GM12878 (cell line): ENCODE measurements at regions not wholly inside any gene's neighbourhood (a gene's known extent, or its start where the extent isn't known, plus 50 kb on each side); places are given as distances from the start of the nearest gene placed in this dataset.

Experiments
- ATAC-seq: fragments of 200-7000 bp; cut with Tn5 transposase; 3 replicates; pipeline ENCODE4 v1.9.1; 2020; ENCODE audit warnings: mild to moderate bottlenecking, moderate library complexity
- BruUV-seq: library from RNA; stranded (reverse); fragments of 400-500 nt; replicated peaks from 2 replicates; lab custom pipeline; 2021; lab: Mats Ljungman, UMichigan
- CTCF ChIA-PET: fragments of 300-600 bp; sonication (Branson Sonifier 250); formaldehyde crosslinking; extraction: SDS; loops from one replicate; lab custom pipeline; 2021; ENCODE audit warnings: inconsistent platforms; lab: Yijun Ruan, JAX
- POLR2A ChIA-PET: fragments of 350-600 bp; formaldehyde crosslinking; extraction: SDS; loops from one replicate; lab custom pipeline; 2021; ENCODE audit warnings: inconsistent platforms; lab: Charles Lee
- RAD21 ChIA-PET: fragments of 300-600 bp; sonication (Branson Sonifier 250); formaldehyde crosslinking; loops from one replicate; lab custom pipeline; 2023; ENCODE audit warnings: antibody characterized with exemption; ENCODE audit not compliant: unreplicated experiment; lab: Charles Lee
- SMC1A ChIA-PET: fragments of 300-600 bp; sonication (Branson Sonifier 250); formaldehyde crosslinking; loops from one replicate; lab custom pipeline; 2023; ENCODE audit not compliant: unreplicated experiment, uncharacterized antibody; lab: Charles Lee
- DNase-seq: peaks from one replicate; pipeline ENCODE4 v3.0.0-alpha.2; 2011; ENCODE audit warnings: low read depth, low spot score
- FAIRE-seq: peaks from 3 replicates; lab custom pipeline; 2011; peaks lifted over from hg19 to GRCh38; lab: Jason Lieb, UNC
- H2AFZ ChIP-seq: 2 replicates; pipeline ENCODE4 v1.6.0; 2011; ENCODE audit warnings: low read depth, low read length, control low read depth; ENCODE audit not compliant: control insufficient read depth
- H3K27ac ChIP-seq: 2 replicates; pipeline ENCODE4 v1.5.1; 2011; ENCODE audit warnings: control low read depth; ENCODE audit not compliant: control insufficient read depth, insufficient read depth
- H3K27me3 ChIP-seq, 2 experiments: replicated peaks in 1 of 2; 2 replicates each; pipeline versions ENCODE4 v1.6.0 to v1.6.1; 2011; ENCODE audit warnings: low read length in 1 of 2; ENCODE audit not compliant: control insufficient read depth in 2 of 2, insufficient read depth in 2 of 2
- H3K36me3 ChIP-seq, 2 experiments: 2 replicates each; pipeline ENCODE4 v1.5.1; 2011; ENCODE audit warnings: low read length in 1 of 2; ENCODE audit not compliant: control insufficient read depth in 2 of 2, insufficient read depth in 2 of 2
- H3K4me1 ChIP-seq: 2 replicates; pipeline ENCODE4 v1.6.1; 2011; ENCODE audit warnings: mild to moderate bottlenecking, low read length, moderate library complexity, mixed read lengths; ENCODE audit not compliant: control insufficient read depth, insufficient read depth
- H3K4me2 ChIP-seq: 2 replicates; pipeline ENCODE4 v1.6.0; 2011; ENCODE audit warnings: control low read depth; ENCODE audit not compliant: control insufficient read depth, insufficient read depth
- H3K4me3 ChIP-seq: fragments of 200-600 bp; sonication (generic); 2 replicates; pipeline ENCODE4 v1.5.1; 2016
- H3K79me2 ChIP-seq: 2 replicates; pipeline ENCODE4 v1.6.0; 2011; ENCODE audit warnings: low read length; ENCODE audit not compliant: control insufficient read depth, insufficient read depth
- H3K9ac ChIP-seq: 2 replicates; pipeline ENCODE4 v1.8.0; 2011; ENCODE audit warnings: low read length, control low read depth, mixed read lengths; ENCODE audit not compliant: control insufficient read depth, insufficient read depth
- H3K9me3 ChIP-seq: replicated peaks from 3 replicates; pipeline ENCODE4 v1.5.1; 2011; ENCODE audit warnings: mild to moderate bottlenecking, low read length; ENCODE audit not compliant: control insufficient read depth, insufficient read depth
- H4K20me1 ChIP-seq: 2 replicates; pipeline ENCODE4 v1.6.0; 2011; ENCODE audit not compliant: control insufficient read depth, insufficient read depth
- CHD1 ChIP-seq: IDR thresholded peaks from 2 replicates; pipeline ENCODE4 v1.6.1; 2012; ENCODE audit warnings: low read depth, low read length, improper control_type of control experiment
- EGR1 ChIP-seq, 2 experiments: IDR thresholded peaks; 1 replicate in 1 of 2; 2 replicates in 1 of 2; pipeline ENCODE4 v1.6.1; 2011 to 2012; ENCODE audit warnings: low read depth in 2 of 2, low read length in 2 of 2, borderline replicate concordance in 1 of 2, mild to moderate bottlenecking in 1 of 2, moderate library complexity in 1 of 2
- FOS ChIP-seq: IDR thresholded peaks from 3 replicates; pipeline ENCODE4 v1.6.1; 2011; ENCODE audit warnings: borderline replicate concordance; ENCODE audit not compliant: insufficient read length; ENCODE audit errors: extremely low read depth
- HDAC2 ChIP-seq: fragments of 200-600 bp; sonication (generic); IDR thresholded peaks from 2 replicates; pipeline ENCODE4 v1.6.1; 2017
- IRF5 ChIP-seq: fragments of 450-650 bp; IDR thresholded peaks from 2 replicates; pipeline ENCODE4 v1.6.1; 2017; ENCODE audit warnings: borderline replicate concordance
- JUND ChIP-seq: IDR thresholded peaks from 2 replicates; pipeline ENCODE4 v1.6.1; 2012; ENCODE audit warnings: low read depth, mild to moderate bottlenecking, low read length, improper control_type of control experiment, moderate library complexity
- MEF2A ChIP-seq: IDR thresholded peaks from 2 replicates; pipeline ENCODE4 v1.6.1; 2011; ENCODE audit warnings: low read depth, mild to moderate bottlenecking, low read length, moderate library complexity; ENCODE audit not compliant: insufficient read depth
- MYB ChIP-seq: fragments of 150-350 bp; IDR thresholded peaks from 2 replicates; pipeline ENCODE4 v1.6.1; 2014; ENCODE audit warnings: mild to moderate bottlenecking, low read depth, low read length, borderline replicate concordance
- POU2F2 ChIP-seq: IDR thresholded peaks from 3 replicates; pipeline ENCODE4 v1.6.1; 2011; ENCODE audit warnings: low read depth, mild to moderate bottlenecking, low read length, borderline replicate concordance
- RAD51 ChIP-seq: fragments of 450-650 bp; IDR thresholded peaks from 2 replicates; pipeline ENCODE4 v1.6.1; 2016; ENCODE audit warnings: moderate library complexity, mild to moderate bottlenecking, inconsistent platforms
- RB1 ChIP-seq: fragments of 450-650 bp; formaldehyde crosslinking; IDR thresholded peaks from 2 replicates; pipeline ENCODE4 v1.6.1; 2017; ENCODE audit warnings: mild to moderate bottlenecking, borderline replicate concordance
- SMAD1 ChIP-seq: fragments of 450-650 bp; IDR thresholded peaks from 2 replicates; pipeline ENCODE4 v1.6.1; 2018; ENCODE audit warnings: mild to moderate bottlenecking, low read depth; ENCODE audit not compliant: partially characterized antibody
- SMAD5 ChIP-seq: IDR thresholded peaks from 2 replicates; pipeline ENCODE4 v1.6.1; 2016; ENCODE audit warnings: antibody characterized with exemption, low read depth
- SRF ChIP-seq, 2 experiments: IDR thresholded peaks; 2 replicates each; pipeline ENCODE4 v1.6.1; 2011; ENCODE audit warnings: low read depth in 2 of 2, low read length in 2 of 2, mild to moderate bottlenecking in 1 of 2, moderate library complexity in 1 of 2
- STAT3 ChIP-seq: IDR thresholded peaks from 2 replicates; pipeline ENCODE4 v1.6.1; 2011; ENCODE audit warnings: low read depth, low read length, improper control_type of control experiment
- TCF3 ChIP-seq: IDR thresholded peaks from 2 replicates; pipeline ENCODE4 v1.6.1; 2012; ENCODE audit warnings: low read depth, mild to moderate bottlenecking, low read length, borderline replicate concordance; ENCODE audit not compliant: insufficient read depth
- ZNF687 ChIP-seq: fragments of 450-650 bp; IDR thresholded peaks from 2 replicates; pipeline ENCODE4 v1.6.1; 2017; ENCODE audit warnings: mild to moderate bottlenecking, moderate library complexity
- ZSCAN29 ChIP-seq: fragments of 450-650 bp; IDR thresholded peaks from 2 replicates; pipeline ENCODE4 v1.6.1; 2017; ENCODE audit warnings: mild to moderate bottlenecking, moderate library complexity
- WGBS: methylation state at CpG from one replicate; pipeline ENCODE4 v1.1.6; 2016; ENCODE audit warnings: low lambda C conversion rate; ENCODE audit not compliant: insufficient replicate concordance, insufficient coverage; ENCODE audit errors: missing lambda C conversion rate; 5-methylcytosine and 5-hydroxymethylcytosine counted together
- in situ Hi-C: fragments of 300-500 bp; cut with MboI; formaldehyde crosslinking; loops from 9 replicates; pipeline ENCODE4 v1.14.3; 2018; ENCODE audit warnings: mixed read lengths
- intact Hi-C: fragments of 100-400 bp; cut with micrococcal nuclease; formaldehyde crosslinking; loops from one replicate; pipeline ENCODE4 v1.14.2; 2022; ENCODE audit not compliant: unreplicated experiment
- TF ChIP-seq, protein P1 (sequence below): IDR thresholded peaks from 2 replicates; pipeline ENCODE4 v1.6.1; 2012; ENCODE audit warnings: low read depth, low read length, improper control_type of control experiment

DNA sequence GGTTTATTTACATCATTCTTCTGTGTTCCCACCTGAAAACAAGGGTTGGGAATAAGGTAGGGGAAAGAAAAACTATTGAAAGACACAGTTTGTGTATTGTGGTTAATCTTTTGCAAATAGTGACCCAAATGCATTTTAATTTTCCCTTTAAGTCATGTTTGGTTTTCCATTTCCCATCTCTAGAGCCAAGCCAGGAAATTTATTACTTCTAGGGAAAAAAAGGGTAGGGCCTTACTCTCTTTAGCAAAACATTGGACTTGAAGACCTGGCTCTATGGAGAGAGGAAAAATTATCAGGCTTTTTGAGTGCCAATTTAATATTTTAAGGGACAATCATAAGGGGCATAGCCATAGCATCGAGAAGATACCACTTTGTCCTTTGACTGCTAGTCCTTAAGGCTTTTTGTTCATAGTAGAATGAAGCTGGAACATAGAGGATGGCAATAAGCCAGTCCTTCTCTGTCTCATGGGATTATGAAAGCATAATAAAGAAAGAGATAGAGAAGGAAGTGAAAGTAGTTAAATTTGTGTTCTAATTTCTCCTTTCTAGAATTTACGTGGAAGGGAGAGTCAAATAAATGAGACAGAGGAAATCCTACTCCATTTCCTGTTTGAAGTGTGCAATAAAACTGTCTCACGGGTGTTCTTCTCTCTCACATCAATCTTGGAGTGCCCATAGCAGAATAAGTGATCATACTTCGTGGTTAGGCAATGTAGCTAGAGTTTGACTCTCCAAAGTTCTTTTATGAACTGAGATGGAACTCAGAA is 50.9 kb upstream of the PPFIA2 start:
- Histone ChIP-seq H4K20me1 (no peaks in the 10 kb centered on the region), H3K9me3 (no peaks in the 10 kb centered on the region; the same call in 2 of the 3 replicates), H3K4me3 (no peak overlapping the region), H2AFZ (no peak overlapping the region), H3K9ac (no peak overlapping the region), H3K36me3 (no peaks in the 10 kb centered on the region), H3K4me2 (no peak overlapping the region), H3K79me2 (no peaks in the 10 kb centered on the region), H3K4me1 (no peaks in the 10 kb centered on the region), H3K27ac (no peak overlapping the region), H3K27me3 (no peaks in the 10 kb centered on the region)
- SMC1A ChIA-PET: interaction anchor here (0.7 kb wide), 1 partner anchor 185 kb away, joined by 3 read pairs; no protein-coding TSS in a partner anchor
- CTCF ChIA-PET: no interaction called here
- RAD21 ChIA-PET: interaction anchor here (1.0 kb wide), 1 partner anchor 147 kb away, joined by 5 read pairs; no protein-coding TSS in a partner anchor
- no peak for FAIRE-seq
- peak; percentile 93 for ATAC-seq
- WGBS: 2% methylated on average over 4 of the region's 4 CpGs
- in situ Hi-C loops: no loop called here
- no TSS peak for BruUV-seq
- intact Hi-C loops: no loop called here
- POLR2A ChIA-PET: no interaction called here
- DNase-seq: peak; percentile 3
- no peak for TF ChIP-seq ZSCAN29
- TF ChIP-seq STAT3: no peak
- TF ChIP-seq SMAD1: peak; percentile 88
- TF ChIP-seq MYB: no peak
- TF ChIP-seq TCF3: no peak
- TF ChIP-seq SMAD5: no peak
- TF ChIP-seq FOS: no peak
- TF ChIP-seq RB1: no peak
- no peak for TF ChIP-seq IRF5
- TF ChIP-seq CHD1: no peak
- TF ChIP-seq RAD51: no peak
- no peak for TF ChIP-seq SRF (IDR thresholded peaks at IDR 0.05; ENCODE audit: low read depth in 2 of 2, low read length in 2 of 2)
- no peak for TF ChIP-seq EGR1 (IDR thresholded peaks at IDR 0.05; ENCODE audit: borderline replicate concordance in 1 of 2, low read depth in 2 of 2, low read length in 2 of 2)
- TF ChIP-seq ZNF687: no peak
- no peak for TF ChIP-seq HDAC2
- TF ChIP-seq POU2F2: no peak
- TF ChIP-seq, protein P1, sequence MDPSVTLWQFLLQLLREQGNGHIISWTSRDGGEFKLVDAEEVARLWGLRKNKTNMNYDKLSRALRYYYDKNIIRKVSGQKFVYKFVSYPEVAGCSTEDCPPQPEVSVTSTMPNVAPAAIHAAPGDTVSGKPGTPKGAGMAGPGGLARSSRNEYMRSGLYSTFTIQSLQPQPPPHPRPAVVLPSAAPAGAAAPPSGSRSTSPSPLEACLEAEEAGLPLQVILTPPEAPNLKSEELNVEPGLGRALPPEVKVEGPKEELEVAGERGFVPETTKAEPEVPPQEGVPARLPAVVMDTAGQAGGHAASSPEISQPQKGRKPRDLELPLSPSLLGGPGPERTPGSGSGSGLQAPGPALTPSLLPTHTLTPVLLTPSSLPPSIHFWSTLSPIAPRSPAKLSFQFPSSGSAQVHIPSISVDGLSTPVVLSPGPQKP: no peak
- TF ChIP-seq MEF2A: no peak
- TF ChIP-seq JUND: no peak
